SJSA1 (cell line): ENCODE measurements at regions not wholly inside any gene's neighbourhood (a gene's known extent, or its start where the extent isn't known, plus 50 kb on each side); places are given as distances from the start of the nearest gene placed in this dataset.

Experiments
- DNase-seq, 2 experiments: peaks; one replicate each; pipeline ENCODE4 v3.0.0-alpha.2; 2015 to 2020; ENCODE audit warnings: low spot score in 2 of 2, low read depth in 1 of 2
- H3K27ac ChIP-seq: fragments of 250-450 bp; sonication (Bioruptor Pico); 2 replicates; pipeline ENCODE4 v1.5.1; 2020; ENCODE audit warnings: mild to moderate bottlenecking, moderate library complexity
- H3K27me3 ChIP-seq: fragments of 250-450 bp; sonication (Bioruptor Pico); replicated peaks from 2 replicates; pipeline ENCODE4 v1.5.1; 2020; ENCODE audit warnings: mild to moderate bottlenecking, moderate library complexity
- H3K36me3 ChIP-seq: fragments of 250-450 bp; sonication (Bioruptor Pico); 2 replicates; pipeline ENCODE4 v1.5.1; 2020; ENCODE audit warnings: mild to moderate bottlenecking
- H3K4me1 ChIP-seq: fragments of 250-450 bp; sonication (Bioruptor Pico); replicated peaks from 2 replicates; pipeline ENCODE4 v1.6.1; 2021; ENCODE audit warnings: mild to moderate bottlenecking
- H3K4me3 ChIP-seq: fragments of 250-450 bp; sonication (Bioruptor Pico); 2 replicates; pipeline ENCODE4 v1.5.1; 2020; ENCODE audit warnings: mild to moderate bottlenecking
- H3K9me3 ChIP-seq: fragments of 250-450 bp; sonication (Bioruptor Pico); replicated peaks from 2 replicates; pipeline ENCODE4 v1.5.1; 2020; ENCODE audit warnings: mild to moderate bottlenecking

DNA sequence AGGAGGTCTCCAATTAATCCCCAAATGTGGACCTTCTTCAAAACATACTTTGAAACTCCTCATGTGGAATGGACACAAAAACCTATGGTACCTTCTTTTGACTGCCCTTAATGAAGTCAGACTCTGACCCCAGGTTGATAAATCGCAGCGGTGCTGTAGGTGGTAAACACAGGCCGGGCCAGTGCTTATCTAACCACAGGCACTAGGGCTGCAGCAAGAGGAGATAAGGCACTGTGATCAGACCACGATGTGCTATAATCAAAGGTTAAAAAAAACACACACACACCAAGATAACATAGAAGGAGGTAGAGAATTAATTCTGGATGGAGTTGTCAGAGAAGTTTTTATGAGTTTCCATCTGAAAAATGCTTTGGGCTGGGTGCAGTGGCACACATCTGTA is 52.3 kb upstream of the SIPA1L2 start:
- Histone ChIP-seq H3K4me1 (no peaks in the 10 kb centered on the region), H3K27ac (no peak overlapping the region), H3K27me3 (no peaks in the 10 kb centered on the region), H3K36me3 (no peaks in the 10 kb centered on the region), H3K4me3 (no peak overlapping the region), H3K9me3 (no peaks in the 10 kb centered on the region)
- DNase-seq, result no peak

DNA sequence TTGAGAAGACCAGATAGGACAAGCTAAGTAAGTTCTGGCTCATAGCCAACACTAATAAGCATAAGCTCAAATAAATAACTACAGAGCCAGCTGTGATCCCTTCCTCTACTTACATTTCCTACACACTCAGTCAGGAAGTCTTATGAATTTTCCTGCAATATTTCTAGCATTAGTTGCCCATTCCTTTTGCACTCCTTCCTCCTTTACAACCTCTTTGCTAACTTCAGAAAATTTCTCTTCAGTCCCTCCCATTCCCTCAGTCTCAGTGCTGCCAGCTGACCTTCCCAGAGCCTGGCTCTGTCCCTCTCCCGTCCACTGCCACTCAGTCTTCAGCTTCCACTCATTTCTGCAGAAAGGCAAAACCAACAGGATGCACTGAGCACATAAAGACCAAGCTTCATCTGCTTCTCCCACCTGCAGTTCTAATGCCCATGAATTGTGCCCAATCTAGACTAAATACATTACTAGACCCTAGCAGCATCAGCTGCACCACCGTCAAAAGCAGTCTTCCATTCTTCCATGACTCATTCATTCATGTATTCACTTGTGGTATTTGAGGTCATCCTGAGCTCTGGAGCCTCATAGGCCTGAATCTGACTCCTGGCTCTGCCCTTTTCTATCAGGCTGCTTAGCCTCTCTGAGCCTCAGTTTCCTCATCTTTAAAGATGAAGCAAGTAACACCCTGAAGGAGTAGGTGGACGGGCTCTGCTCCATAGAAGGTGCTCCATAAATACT is 54.6 kb upstream of the SIPA1L2 start:
- Histone ChIP-seq H3K9me3 (no peaks in the 10 kb centered on the region), H3K27me3 (no peaks in the 10 kb centered on the region), H3K36me3 (no peaks in the 10 kb centered on the region), H3K4me3 (no peak overlapping the region), H3K27ac (no peak overlapping the region), H3K4me1 (no peaks in the 10 kb centered on the region)
- DNase-seq, result no peak

DNA sequence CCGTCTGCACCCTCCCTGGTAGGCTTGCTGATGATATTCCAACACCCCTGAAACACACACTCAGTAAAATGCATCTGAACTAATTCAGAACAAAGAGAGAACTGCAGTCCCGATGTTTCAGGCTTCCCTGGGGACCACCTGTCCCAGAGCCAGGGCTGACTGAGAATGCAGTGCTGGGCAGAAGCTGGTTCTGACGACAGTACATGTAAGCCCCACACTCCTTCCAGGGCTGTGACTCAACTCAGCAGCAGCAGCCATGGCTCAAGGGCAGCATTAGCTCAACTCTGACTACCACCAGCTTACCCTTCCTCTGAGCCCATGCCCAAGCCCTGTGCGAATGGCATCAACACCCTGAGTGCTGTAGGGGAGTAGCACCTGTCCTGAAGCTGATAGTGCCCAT is 56.4 kb upstream of the SIPA1L2 start:
- H3K27me3 ChIP-seq, result no peaks in the 10 kb centered on the region
- H3K9me3 ChIP-seq, result no peaks in the 10 kb centered on the region
- H3K4me1 ChIP-seq, result no peaks in the 10 kb centered on the region
- no peak for DNase-seq
- H3K4me3 ChIP-seq, result no peak overlapping the region
- no peaks in the 10 kb centered on the region for H3K36me3 ChIP-seq
- no peak overlapping the region for H3K27ac ChIP-seq

DNA sequence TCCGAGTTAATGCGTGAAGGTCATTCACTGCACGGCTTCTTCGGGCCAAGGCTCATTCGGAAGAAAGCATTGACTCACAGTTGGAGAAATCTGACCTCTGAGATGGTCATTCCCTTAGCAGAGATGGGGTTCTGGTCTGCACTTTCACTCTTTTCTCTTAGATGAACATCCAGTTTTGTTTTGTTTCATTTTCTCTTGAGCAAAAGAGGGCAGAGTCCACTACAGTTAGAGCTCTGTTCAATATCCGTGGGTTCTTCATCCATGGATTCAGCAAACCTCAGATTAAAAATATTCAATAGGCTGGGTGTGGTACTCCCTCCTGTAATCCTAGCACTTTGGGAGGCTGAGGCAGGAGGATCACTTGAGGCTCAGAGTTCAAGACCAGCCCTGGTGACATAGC is 57.4 kb upstream of the SIPA1L2 start:
- DNase-seq, result no peak
- no peaks in the 10 kb centered on the region for H3K27me3 ChIP-seq
- no peaks in the 10 kb centered on the region for H3K36me3 ChIP-seq
- H3K4me1 ChIP-seq, result no peaks in the 10 kb centered on the region
- no peak overlapping the region for H3K27ac ChIP-seq
- H3K4me3 ChIP-seq, result no peak overlapping the region
- H3K9me3 ChIP-seq, result no peaks in the 10 kb centered on the region

DNA sequence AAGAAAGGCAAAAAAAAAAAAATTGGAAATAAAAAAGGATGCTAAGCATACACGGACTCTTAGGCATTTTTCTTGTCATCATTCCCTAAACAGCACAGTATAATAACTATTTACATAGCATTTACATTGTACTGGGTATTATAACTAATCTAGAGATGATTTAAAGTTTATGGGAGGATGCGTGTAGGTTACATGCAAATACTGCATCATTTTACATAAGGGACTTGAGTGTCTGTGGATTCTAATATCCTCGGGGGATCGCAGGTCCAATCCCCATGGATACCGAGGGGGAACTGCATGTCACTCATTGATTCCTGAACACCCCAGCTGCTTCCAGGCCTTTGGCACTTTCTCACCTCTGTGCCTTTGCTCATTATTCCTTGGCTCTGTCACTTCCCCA is 57.8 kb upstream of the SIPA1L2 start:
- no peak overlapping the region for H3K4me3 ChIP-seq
- no peak for DNase-seq

DNA sequence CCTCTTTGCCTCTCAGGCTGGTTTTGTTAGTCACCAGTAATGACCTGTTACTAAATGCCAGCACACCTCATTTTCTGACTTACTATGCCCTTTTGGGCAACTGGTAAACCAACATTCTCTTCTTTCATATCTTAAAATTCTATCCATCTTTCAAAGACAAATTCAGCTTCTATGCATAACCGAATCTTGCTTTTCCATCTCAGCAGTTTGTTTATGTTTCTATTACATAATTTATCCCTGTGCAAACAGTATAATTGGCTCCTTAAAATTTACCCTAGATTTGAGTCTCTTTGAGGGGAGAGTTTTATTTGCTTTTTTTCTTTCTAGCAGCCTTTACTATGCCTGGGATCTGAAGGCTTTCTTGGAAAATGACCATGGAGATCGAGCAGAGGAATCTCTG is 58.5 kb upstream of the SIPA1L2 start:
- H3K36me3 ChIP-seq, result no peaks in the 10 kb centered on the region
- no peak for DNase-seq
- H3K27ac ChIP-seq, result no peak overlapping the region
- H3K9me3 ChIP-seq, result no peaks in the 10 kb centered on the region
- H3K4me1 ChIP-seq, result no peaks in the 10 kb centered on the region
- no peak overlapping the region for H3K4me3 ChIP-seq
- H3K27me3 ChIP-seq, result no peaks in the 10 kb centered on the region

More for the DNA sequence above, 57.8 kb upstream of the SIPA1L2 start:
- no peaks in the 10 kb centered on the region for H3K9me3 ChIP-seq
- H3K36me3 ChIP-seq, result no peaks in the 10 kb centered on the region
- H3K27me3 ChIP-seq, result no peaks in the 10 kb centered on the region
- H3K4me1 ChIP-seq, result no peaks in the 10 kb centered on the region
- no peak overlapping the region for H3K27ac ChIP-seq

DNA sequence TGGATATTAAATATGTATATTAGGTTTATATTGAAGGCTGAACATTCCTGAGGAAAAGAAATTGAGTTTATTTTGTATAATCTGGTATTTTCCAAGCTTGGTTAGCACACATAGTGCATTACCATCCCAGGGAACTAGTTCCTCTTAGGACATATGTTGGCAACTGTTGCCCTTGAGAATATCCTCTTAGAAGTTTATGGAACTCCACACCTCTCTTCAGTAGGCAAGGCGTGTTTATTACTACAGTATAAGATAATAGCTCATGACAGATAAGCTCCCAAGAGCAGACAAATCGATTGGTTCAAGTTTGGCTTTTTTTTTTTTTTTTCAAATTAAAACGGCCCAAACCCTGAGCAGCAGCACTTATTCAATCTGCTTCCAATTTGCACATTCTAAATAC is 59.8 kb upstream of the SIPA1L2 start:
- Histone ChIP-seq H3K36me3 (no peaks in the 10 kb centered on the region), H3K27ac (no peak overlapping the region)

DNA sequence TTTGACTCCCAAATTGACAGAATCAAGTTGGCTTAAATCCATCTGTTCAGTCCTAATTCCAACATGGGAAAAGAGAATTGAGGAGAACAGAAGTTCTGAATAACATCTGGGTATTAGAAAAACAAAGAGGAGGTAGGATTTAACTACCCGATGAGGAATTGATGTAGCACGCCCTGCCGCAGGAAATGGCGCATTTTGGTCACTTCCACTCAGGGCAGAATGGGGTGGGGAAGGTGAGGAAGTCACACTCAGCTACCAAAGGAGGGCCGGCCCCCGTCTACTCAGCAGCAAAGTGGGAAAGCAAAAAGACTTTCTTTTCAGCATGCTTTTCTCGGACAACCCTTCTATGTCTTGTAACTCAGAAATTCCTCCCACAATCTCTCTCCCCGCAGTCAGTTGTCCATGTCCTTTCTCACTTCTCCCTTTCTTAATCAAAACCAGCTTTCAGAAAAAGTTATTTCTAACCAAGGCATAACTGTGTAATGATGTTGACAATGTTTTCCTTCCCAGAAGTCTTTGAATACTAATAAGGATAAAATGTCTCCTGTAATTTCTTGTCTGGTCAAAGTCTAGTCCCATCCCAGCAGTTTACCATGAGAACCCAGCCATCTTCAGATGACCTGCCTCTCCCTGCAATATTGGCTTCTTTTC is 60.5 kb upstream of the SIPA1L2 start:
- Histone ChIP-seq H3K36me3 (no peaks in the 10 kb centered on the region), H3K27me3 (no peaks in the 10 kb centered on the region), H3K27ac (no peak overlapping the region), H3K4me1 (no peaks in the 10 kb centered on the region), H3K9me3 (no peaks in the 10 kb centered on the region), H3K4me3 (no peak overlapping the region)
- no peak for DNase-seq

More for the DNA sequence above, 59.8 kb upstream of the SIPA1L2 start:
- no peaks in the 10 kb centered on the region for H3K4me1 ChIP-seq
- no peaks in the 10 kb centered on the region for H3K27me3 ChIP-seq
- H3K9me3 ChIP-seq, result no peaks in the 10 kb centered on the region
- H3K4me3 ChIP-seq, result no peak overlapping the region
- no peak for DNase-seq

DNA sequence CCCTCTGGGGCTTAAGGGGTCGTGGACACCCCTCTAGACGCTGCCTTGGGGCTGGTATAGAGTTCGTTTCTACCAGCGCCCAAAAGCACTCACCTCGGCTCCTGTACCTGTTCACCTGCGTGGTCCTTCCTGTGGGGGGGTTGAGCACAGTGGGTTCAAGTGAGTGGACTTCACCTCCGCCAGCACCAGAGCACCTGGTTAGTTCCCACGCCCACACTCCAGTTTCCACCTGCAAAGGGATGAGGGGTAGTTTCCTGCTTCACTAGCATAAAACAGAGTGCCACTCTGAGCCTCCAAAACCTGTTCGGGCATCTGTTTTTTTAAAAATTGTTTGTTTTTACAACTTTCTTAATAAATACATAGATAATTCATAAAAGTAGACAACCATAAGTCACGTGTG is 64.5 kb upstream of the SIPA1L2 start:
- Histone ChIP-seq H3K4me3 (no peak overlapping the region), H3K36me3 (no peaks in the 10 kb centered on the region), H3K27me3 (no peaks in the 10 kb centered on the region), H3K9me3 (no peaks in the 10 kb centered on the region), H3K27ac (no peak overlapping the region), H3K4me1 (no peaks in the 10 kb centered on the region)
- no peak for DNase-seq

DNA sequence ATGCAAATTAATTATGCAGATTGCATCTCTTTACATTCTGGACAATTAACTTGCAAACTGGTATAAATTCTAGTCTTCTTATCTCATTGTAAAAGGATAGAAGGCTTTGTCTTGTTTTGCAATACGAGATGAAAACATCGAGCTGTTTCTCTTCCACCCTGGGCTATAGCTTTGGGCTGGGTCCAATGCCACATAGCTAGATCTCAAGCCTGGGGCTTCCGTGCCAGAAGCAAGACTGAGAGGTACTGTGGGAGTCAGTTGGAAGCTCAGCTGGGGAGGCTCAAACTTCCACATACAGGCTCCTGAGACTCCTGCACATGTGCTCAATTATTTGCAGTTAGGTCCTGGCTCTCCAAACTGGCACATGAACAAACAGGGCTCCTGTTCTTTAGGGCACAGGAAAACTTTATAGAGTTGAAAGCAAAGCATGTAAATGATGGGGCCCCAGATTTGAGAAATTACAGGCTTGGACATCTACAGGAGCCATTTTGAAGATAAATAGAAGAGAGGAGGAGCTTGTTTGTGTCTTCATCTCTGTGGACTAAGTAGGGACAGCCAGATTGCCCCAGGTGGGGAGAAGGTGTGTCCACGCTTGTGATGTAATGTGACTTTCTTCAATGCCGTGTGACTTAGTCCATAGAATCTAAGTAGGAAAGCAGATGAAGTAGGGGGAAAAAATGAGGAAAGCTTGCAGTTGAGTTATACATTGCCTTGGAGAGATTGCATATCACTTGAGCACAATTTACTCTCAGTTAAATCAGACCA is 65.9 kb upstream of the SIPA1L2 start:
- Histone ChIP-seq H3K4me3 (no peak overlapping the region), H3K27me3 (no peaks in the 10 kb centered on the region), H3K4me1 (no peaks in the 10 kb centered on the region), H3K36me3 (no peaks in the 10 kb centered on the region), H3K9me3 (no peaks in the 10 kb centered on the region), H3K27ac (no peak overlapping the region)
- no peak for DNase-seq

DNA sequence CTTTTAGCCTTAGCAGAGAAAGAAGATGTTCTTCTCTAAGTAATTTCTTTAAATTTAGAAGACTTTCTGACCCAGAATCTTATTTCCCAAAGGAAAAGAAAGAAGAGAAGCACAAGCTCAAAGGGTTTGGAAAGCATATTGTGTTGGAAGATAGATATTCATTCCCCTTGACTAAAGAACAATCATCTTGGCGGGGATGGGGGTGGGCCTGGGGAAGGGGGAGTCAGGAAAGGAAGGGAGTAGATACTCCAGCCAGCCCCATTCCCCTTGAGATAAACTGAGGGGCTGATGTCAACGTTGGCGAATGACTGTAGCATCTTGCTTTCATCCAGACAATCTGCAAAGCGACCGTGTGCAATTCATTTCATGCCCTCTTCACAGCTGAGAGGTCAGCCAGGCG is 66.5 kb upstream of the SIPA1L2 start:
- no peak overlapping the region for H3K27ac ChIP-seq
- no peaks in the 10 kb centered on the region for H3K4me1 ChIP-seq
- H3K9me3 ChIP-seq, result no peaks in the 10 kb centered on the region
- DNase-seq, result no peak
- H3K27me3 ChIP-seq, result no peaks in the 10 kb centered on the region
- no peaks in the 10 kb centered on the region for H3K36me3 ChIP-seq
- H3K4me3 ChIP-seq, result no peak overlapping the region

DNA sequence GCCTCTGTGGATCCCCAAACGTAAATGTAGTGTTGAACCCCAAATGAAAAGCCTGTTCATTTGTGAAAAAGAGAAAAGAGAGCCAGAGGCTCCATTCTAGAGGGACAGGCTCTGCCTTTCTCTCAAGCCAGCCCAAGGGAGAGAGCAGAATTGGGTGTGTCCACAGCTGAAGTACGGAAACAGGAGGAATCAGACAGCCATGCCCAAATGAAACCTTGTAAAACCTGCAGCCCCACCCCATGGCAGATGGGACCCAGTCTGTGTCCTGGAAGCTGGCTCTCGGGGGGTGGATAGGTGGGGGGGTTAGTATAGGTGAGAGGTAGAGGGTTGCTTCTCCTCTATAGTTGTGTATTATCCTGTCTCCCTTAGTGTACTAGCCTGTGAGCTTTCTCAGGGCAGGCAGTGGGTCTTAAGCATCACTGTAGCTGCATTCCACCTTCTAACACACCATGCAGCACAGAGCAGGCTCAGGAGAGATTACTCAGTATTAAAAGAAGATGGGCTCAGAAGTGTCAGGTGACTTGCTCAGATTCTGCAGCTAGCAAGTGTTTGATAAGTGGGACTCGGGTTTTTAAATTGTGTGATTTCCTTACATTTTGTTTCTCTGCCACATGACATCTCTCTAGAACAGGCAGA is 67.4 kb upstream of the SIPA1L2 start:
- H3K36me3 ChIP-seq, result no peaks in the 10 kb centered on the region
- DNase-seq, result no peak
- H3K27ac ChIP-seq, result no peak overlapping the region
- H3K4me1 ChIP-seq, result no peaks in the 10 kb centered on the region
- H3K4me3 ChIP-seq, result no peak overlapping the region
- H3K27me3 ChIP-seq, result no peaks in the 10 kb centered on the region
- H3K9me3 ChIP-seq, result no peaks in the 10 kb centered on the region

DNA sequence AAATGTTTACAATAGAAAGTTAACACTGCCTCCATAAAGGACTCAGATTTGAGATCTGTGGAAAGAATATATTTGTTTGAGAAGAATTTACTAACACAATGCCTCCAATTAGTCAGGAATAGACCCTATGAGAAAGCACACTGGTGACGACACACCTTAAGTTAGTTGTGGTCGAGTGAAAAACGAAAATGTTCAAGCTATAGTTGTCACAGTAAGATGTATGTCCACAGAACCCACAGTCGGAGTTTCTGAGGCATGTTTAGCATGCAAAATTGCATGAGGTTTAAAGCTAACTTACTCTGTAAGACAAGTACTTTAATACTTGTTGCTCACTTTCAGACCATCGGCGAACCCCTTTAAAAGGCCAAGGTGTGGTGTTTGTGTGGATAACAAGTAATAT is 69.9 kb upstream of the SIPA1L2 start:
- H3K9me3 ChIP-seq, result no peaks in the 10 kb centered on the region

DNA sequence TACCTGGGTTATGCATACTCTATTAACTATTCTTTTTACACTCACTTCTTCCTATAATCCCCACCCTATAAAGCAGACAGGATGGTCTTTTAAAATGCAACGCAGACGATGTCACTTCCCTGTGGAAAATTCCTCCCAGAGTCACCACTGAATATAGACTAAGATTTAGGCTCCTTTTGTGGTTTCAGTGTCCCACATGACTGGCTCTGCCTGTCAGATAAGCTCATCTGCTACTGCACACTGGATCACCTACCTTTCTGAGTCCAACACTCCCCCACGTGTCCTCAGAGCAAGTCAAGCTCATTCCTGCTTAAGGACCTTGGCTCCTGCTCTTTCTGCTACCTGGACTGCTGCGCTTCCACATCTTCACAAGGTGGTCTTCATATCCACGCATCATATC is 73.0 kb upstream of the SIPA1L2 start:
- Histone ChIP-seq H3K4me3 (no peak overlapping the region), H3K4me1 (peaks cover 8% of the 10 kb centered on the region), H3K36me3 (no peaks in the 10 kb centered on the region), H3K9me3 (no peaks in the 10 kb centered on the region), H3K27ac (no peak overlapping the region), H3K27me3 (no peaks in the 10 kb centered on the region)
- DNase-seq, result no peak

More for the DNA sequence above, 69.9 kb upstream of the SIPA1L2 start:
- Histone ChIP-seq H3K4me1 (peaks cover 5% of the 10 kb centered on the region), H3K4me3 (no peak overlapping the region), H3K27me3 (no peaks in the 10 kb centered on the region), H3K27ac (no peak overlapping the region), H3K36me3 (no peaks in the 10 kb centered on the region)
- no peak for DNase-seq
